ENCODE measurements at regions not wholly inside any gene's neighbourhood (a gene's known extent, or its start where the extent isn't known, plus 50 kb on each side); places are given as distances from the start of the nearest gene placed in this dataset.

- TF ChIP-seq CTCF (IDR thresholded peaks at IDR 0.05): no peak
- TF ChIP-seq POLR2AphosphoS5 (IDR thresholded peaks at IDR 0.05; ENCODE audit: low read depth, low read length): no peak
- no peak for TF ChIP-seq SIN3A (IDR thresholded peaks at IDR 0.05; ENCODE audit: borderline replicate concordance, insufficient read depth, low read depth, low read length)
- TF ChIP-seq, protein P1, sequence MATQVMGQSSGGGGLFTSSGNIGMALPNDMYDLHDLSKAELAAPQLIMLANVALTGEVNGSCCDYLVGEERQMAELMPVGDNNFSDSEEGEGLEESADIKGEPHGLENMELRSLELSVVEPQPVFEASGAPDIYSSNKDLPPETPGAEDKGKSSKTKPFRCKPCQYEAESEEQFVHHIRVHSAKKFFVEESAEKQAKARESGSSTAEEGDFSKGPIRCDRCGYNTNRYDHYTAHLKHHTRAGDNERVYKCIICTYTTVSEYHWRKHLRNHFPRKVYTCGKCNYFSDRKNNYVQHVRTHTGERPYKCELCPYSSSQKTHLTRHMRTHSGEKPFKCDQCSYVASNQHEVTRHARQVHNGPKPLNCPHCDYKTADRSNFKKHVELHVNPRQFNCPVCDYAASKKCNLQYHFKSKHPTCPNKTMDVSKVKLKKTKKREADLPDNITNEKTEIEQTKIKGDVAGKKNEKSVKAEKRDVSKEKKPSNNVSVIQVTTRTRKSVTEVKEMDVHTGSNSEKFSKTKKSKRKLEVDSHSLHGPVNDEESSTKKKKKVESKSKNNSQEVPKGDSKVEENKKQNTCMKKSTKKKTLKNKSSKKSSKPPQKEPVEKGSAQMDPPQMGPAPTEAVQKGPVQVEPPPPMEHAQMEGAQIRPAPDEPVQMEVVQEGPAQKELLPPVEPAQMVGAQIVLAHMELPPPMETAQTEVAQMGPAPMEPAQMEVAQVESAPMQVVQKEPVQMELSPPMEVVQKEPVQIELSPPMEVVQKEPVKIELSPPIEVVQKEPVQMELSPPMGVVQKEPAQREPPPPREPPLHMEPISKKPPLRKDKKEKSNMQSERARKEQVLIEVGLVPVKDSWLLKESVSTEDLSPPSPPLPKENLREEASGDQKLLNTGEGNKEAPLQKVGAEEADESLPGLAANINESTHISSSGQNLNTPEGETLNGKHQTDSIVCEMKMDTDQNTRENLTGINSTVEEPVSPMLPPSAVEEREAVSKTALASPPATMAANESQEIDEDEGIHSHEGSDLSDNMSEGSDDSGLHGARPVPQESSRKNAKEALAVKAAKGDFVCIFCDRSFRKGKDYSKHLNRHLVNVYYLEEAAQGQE (IDR thresholded peaks at IDR 0.05; ENCODE audit: insufficient read depth in 1 of 2, low read depth in 2 of 2, low read length in 1 of 2): no peak
- no peak for TF ChIP-seq TCF7L2 (IDR thresholded peaks at IDR 0.05; ENCODE audit: low read depth, low read length)
Measured at GRCh38 chr5:85998656-85999055, 619.1 kb upstream of the COX7C start.

All from Panc1 (cell line).